ENCODE measurements at regions not wholly inside any gene's neighbourhood (a gene's known extent, or its start where the extent isn't known, plus 50 kb on each side); places are given as distances from the start of the nearest gene placed in this dataset.
A peak's percentile ranks its signal among the peaks of the same experiment; 100 is the strongest.

DNA sequence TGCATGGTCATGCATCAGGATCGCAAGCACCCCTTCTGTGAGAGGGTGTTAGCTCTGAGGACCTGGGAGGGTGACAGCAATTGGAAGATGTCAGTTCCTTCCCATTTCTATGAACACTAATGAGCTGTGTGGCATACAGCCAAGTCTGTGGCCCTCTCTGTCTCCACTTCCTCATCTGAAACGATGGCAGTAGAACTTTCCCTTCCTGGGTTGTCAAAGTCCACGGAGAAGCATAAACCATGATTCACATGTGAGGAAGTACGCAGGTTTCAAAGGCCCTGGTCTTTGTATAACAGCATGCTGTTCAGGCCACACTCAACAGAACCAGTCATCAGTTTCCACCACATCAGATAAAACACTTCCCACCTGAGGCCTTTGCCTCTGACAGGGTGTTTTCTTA is 167.4 kb upstream of the RAB6C start:
- Histone ChIP-seq H3K9me3 (ENCODE audit: control insufficient read depth in 2 of 2, insufficient read depth in 1 of 2, low read length in 1 of 2) (peaks cover 0 to 4% of the 10 kb centered on the region in 2 donors), H3K27ac (ENCODE audit: low read depth in 1 of 2, low read length in 1 of 2) (no peak overlapping the region)
- peak in 3 of 9 donors; percentile 13 to 45 (median 21) for DNase-seq (ENCODE audit: low read depth in 6 of 9, low spot score in 9 of 9)

GRCh38 chr2:129812654-129813053 is 166.8 kb upstream of the RAB6C start:
- DNase-seq (ENCODE audit: low read depth in 6 of 9, low spot score in 9 of 9), result no peak
- 85% methylated on average over 3 of the region's 3 CpGs for WGBS
- peaks cover 0 to 6% of the 10 kb centered on the region in 2 donors for H3K4me1 ChIP-seq (ENCODE audit: control insufficient read depth in 2 of 2, insufficient read depth in 2 of 2, low read length in 2 of 2)
- no peak overlapping the region for H3K4me3 ChIP-seq (ENCODE audit: low read length in 2 of 2)
- no peaks in the 10 kb centered on the region for H3K36me3 ChIP-seq (ENCODE audit: control insufficient read depth in 2 of 2, insufficient read depth in 2 of 2, low read length in 1 of 2)
- H3K27ac ChIP-seq (ENCODE audit: low read depth in 1 of 2, low read length in 1 of 2), result no peak overlapping the region
- H3K9me3 ChIP-seq (ENCODE audit: control insufficient read depth in 2 of 2, insufficient read depth in 1 of 2, low read length in 1 of 2), result peaks cover 0 to 4% of the 10 kb centered on the region in 2 donors
- H3K27me3 ChIP-seq (ENCODE audit: control insufficient read depth in 2 of 2, insufficient read depth in 1 of 2, low read length in 1 of 2), result no peaks in the 10 kb centered on the region

More for the DNA sequence above, 167.4 kb upstream of the RAB6C start:
- Histone ChIP-seq H3K27me3 (ENCODE audit: control insufficient read depth in 2 of 2, insufficient read depth in 1 of 2, low read length in 1 of 2) (no peaks in the 10 kb centered on the region), H3K4me1 (ENCODE audit: control insufficient read depth in 2 of 2, insufficient read depth in 2 of 2, low read length in 2 of 2) (peaks cover 0 to 6% of the 10 kb centered on the region in 2 donors), H3K36me3 (ENCODE audit: control insufficient read depth in 2 of 2, insufficient read depth in 2 of 2, low read length in 1 of 2) (no peaks in the 10 kb centered on the region), H3K4me3 (ENCODE audit: low read length in 2 of 2) (no peak overlapping the region)
- 13% methylated on average over 4 of the region's 4 CpGs for WGBS

DNA sequence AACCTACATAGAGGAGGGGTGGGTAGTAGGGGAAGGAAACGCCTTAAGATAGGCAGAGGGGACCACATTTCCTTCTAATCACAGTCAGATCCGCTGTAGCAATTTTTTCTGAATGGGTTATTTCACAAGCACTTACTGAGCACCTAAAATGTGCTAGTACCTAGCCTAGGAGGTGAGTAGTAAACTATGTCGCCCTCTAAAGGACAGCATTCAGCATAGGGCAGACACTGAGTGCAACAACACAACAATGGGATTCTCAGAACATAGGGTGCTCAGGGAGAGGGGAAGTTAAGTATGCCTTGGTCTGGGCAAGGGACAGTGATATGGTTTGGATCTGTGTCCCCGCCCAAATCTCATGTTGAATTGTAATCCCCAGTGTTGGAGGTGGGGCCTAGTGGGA is 166.1 kb upstream of the RAB6C start:
- no peak overlapping the region for H3K4me3 ChIP-seq (ENCODE audit: low read length in 2 of 2)
- peaks cover 0 to 4% of the 10 kb centered on the region in 2 donors for H3K9me3 ChIP-seq (ENCODE audit: control insufficient read depth in 2 of 2, insufficient read depth in 1 of 2, low read length in 1 of 2)
- H3K4me1 ChIP-seq (ENCODE audit: control insufficient read depth in 2 of 2, insufficient read depth in 2 of 2, low read length in 2 of 2), result peaks cover 0 to 6% of the 10 kb centered on the region in 2 donors
- peak in 2 of 9 donors; percentile 8 to 25 for DNase-seq (ENCODE audit: low read depth in 6 of 9, low spot score in 9 of 9)
- 71% methylated on average over 4 of the region's 4 CpGs for WGBS
- no peak overlapping the region for H3K27ac ChIP-seq (ENCODE audit: low read depth in 1 of 2, low read length in 1 of 2)
- H3K27me3 ChIP-seq (ENCODE audit: control insufficient read depth in 2 of 2, insufficient read depth in 1 of 2, low read length in 1 of 2), result no peaks in the 10 kb centered on the region
- H3K36me3 ChIP-seq (ENCODE audit: control insufficient read depth in 2 of 2, insufficient read depth in 2 of 2, low read length in 1 of 2), result no peaks in the 10 kb centered on the region

GRCh38 chr2:129816813-129817574 is 162.5 kb upstream of the RAB6C start:
- Histone ChIP-seq H3K4me1 (ENCODE audit: control insufficient read depth in 2 of 2, insufficient read depth in 2 of 2, low read length in 2 of 2) (peaks cover 0 to 6% of the 10 kb centered on the region in 2 donors), H3K27me3 (ENCODE audit: control insufficient read depth in 2 of 2, insufficient read depth in 1 of 2, low read length in 1 of 2) (no peaks in the 10 kb centered on the region), H3K27ac (ENCODE audit: low read depth in 1 of 2, low read length in 1 of 2) (no peak overlapping the region), H3K36me3 (ENCODE audit: control insufficient read depth in 2 of 2, insufficient read depth in 2 of 2, low read length in 1 of 2) (no peaks in the 10 kb centered on the region), H3K4me3 (ENCODE audit: low read length in 2 of 2) (no peak overlapping the region), H3K9me3 (ENCODE audit: control insufficient read depth in 2 of 2, insufficient read depth in 1 of 2, low read length in 1 of 2) (peaks cover 0 to 4% of the 10 kb centered on the region in 2 donors)
- no peak for DNase-seq (ENCODE audit: low read depth in 6 of 9, low spot score in 9 of 9)
- WGBS, result 96% methylated on average over 16 of the region's 16 CpGs

- DNase-seq (ENCODE audit: low read depth in 6 of 9, low spot score in 9 of 9), result no peak
- no peak overlapping the region for H3K27ac ChIP-seq (ENCODE audit: low read depth in 1 of 2, low read length in 1 of 2)
- peaks cover 0 to 4% of the 10 kb centered on the region in 2 donors for H3K9me3 ChIP-seq (ENCODE audit: control insufficient read depth in 2 of 2, insufficient read depth in 1 of 2, low read length in 1 of 2)
- H3K27me3 ChIP-seq (ENCODE audit: control insufficient read depth in 2 of 2, insufficient read depth in 1 of 2, low read length in 1 of 2), result no peaks in the 10 kb centered on the region
- 96% methylated on average over 7 of the region's 7 CpGs for WGBS
- H3K4me1 ChIP-seq (ENCODE audit: control insufficient read depth in 2 of 2, insufficient read depth in 2 of 2, low read length in 2 of 2), result no peaks in the 10 kb centered on the region
- H3K4me3 ChIP-seq (ENCODE audit: low read length in 2 of 2), result no peak overlapping the region
- H3K36me3 ChIP-seq (ENCODE audit: control insufficient read depth in 2 of 2, insufficient read depth in 2 of 2, low read length in 1 of 2), result no peaks in the 10 kb centered on the region
These were observed 159.6 kb upstream of the RAB6C start for GRCh38 chr2:129819855-129820254.

- Histone ChIP-seq H3K27me3 (ENCODE audit: control insufficient read depth in 2 of 2, insufficient read depth in 1 of 2, low read length in 1 of 2) (no peaks in the 10 kb centered on the region), H3K27ac (ENCODE audit: low read depth in 1 of 2, low read length in 1 of 2) (no peak overlapping the region), H3K36me3 (ENCODE audit: control insufficient read depth in 2 of 2, insufficient read depth in 2 of 2, low read length in 1 of 2) (no peaks in the 10 kb centered on the region), H3K4me3 (ENCODE audit: low read length in 2 of 2) (no peak overlapping the region), H3K9me3 (ENCODE audit: control insufficient read depth in 2 of 2, insufficient read depth in 1 of 2, low read length in 1 of 2) (no peaks in the 10 kb centered on the region), H3K4me1 (ENCODE audit: control insufficient read depth in 2 of 2, insufficient read depth in 2 of 2, low read length in 2 of 2) (no peaks in the 10 kb centered on the region)
- no peak for DNase-seq (ENCODE audit: low read depth in 6 of 9, low spot score in 9 of 9)
- WGBS, result 92% methylated on average over 6 of the region's 6 CpGs
These were observed 158.6 kb upstream of the RAB6C start for GRCh38 chr2:129820908-129821307.

GRCh38 chr2:129821445-129821844 is 158.0 kb upstream of the RAB6C start:
- H3K36me3 ChIP-seq (ENCODE audit: control insufficient read depth in 2 of 2, insufficient read depth in 2 of 2, low read length in 1 of 2), result no peaks in the 10 kb centered on the region

GRCh38 chr2:129823044-129823443 is 156.4 kb upstream of the RAB6C start:
- Histone ChIP-seq H3K27me3 (ENCODE audit: control insufficient read depth in 2 of 2, insufficient read depth in 1 of 2, low read length in 1 of 2) (no peaks in the 10 kb centered on the region), H3K4me3 (ENCODE audit: low read length in 2 of 2) (no peak overlapping the region), H3K36me3 (ENCODE audit: control insufficient read depth in 2 of 2, insufficient read depth in 2 of 2, low read length in 1 of 2) (no peaks in the 10 kb centered on the region), H3K4me1 (ENCODE audit: control insufficient read depth in 2 of 2, insufficient read depth in 2 of 2, low read length in 2 of 2) (peaks cover 0 to 6% of the 10 kb centered on the region in 2 donors), H3K27ac (ENCODE audit: low read depth in 1 of 2, low read length in 1 of 2) (no peak overlapping the region), H3K9me3 (ENCODE audit: control insufficient read depth in 2 of 2, insufficient read depth in 1 of 2, low read length in 1 of 2) (no peaks in the 10 kb centered on the region)
- DNase-seq (ENCODE audit: low read depth in 6 of 9, low spot score in 9 of 9), result no peak
- 96% methylated on average over 10 of the region's 10 CpGs for whole genome bisulfite sequencing

More at GRCh38 chr2:129821445-129821844, 158.0 kb upstream of the RAB6C start:
- no peak for DNase-seq (ENCODE audit: low read depth in 6 of 9, low spot score in 9 of 9)
- Histone ChIP-seq H3K27ac (ENCODE audit: low read depth in 1 of 2, low read length in 1 of 2) (no peak overlapping the region), H3K9me3 (ENCODE audit: control insufficient read depth in 2 of 2, insufficient read depth in 1 of 2, low read length in 1 of 2) (no peaks in the 10 kb centered on the region), H3K4me3 (ENCODE audit: low read length in 2 of 2) (no peak overlapping the region), H3K27me3 (ENCODE audit: control insufficient read depth in 2 of 2, insufficient read depth in 1 of 2, low read length in 1 of 2) (no peaks in the 10 kb centered on the region), H3K4me1 (ENCODE audit: control insufficient read depth in 2 of 2, insufficient read depth in 2 of 2, low read length in 2 of 2) (no peaks in the 10 kb centered on the region)
- 92% methylated on average over 4 of the region's 4 CpGs for WGBS

DNA sequence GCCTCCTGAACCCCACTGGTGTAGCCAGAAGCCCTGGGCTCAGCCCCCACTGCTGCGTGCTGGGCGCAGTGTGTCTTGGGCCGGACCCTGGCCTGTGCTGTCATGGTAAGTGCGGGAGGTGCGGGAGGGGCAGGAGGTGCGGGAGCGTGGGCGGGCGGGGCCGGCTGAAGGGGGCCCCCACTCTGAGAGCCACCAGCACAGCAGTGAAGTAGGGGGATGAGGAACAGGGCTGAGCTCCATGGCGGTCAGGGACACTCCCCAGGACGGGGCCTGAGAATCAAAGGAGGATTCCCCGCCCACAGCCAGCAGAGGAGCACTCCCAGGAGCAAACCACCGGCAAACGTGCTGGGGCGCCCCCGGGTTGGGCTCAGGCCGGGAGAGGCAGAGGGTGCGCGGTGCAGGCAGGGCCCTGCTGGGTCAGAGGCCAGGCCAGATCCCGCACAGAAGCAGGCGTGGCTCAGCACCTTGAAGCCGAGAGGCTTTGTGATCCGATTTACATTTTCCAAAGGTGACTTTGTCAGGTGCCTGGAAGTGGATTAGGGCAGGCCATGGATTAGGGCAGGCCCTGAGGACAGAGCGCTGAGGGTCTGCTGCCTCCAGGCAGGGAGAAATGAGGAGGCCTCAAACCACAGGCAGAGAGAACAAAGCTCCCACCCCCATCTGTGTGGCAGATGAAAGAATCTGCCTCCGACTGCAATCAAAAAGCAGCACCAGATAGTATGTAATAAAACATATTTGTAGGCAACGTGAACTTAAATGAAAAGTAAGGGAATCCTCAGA is 152.0 kb upstream of the RAB6C start:
- Histone ChIP-seq H3K9me3 (ENCODE audit: control insufficient read depth in 2 of 2, insufficient read depth in 1 of 2, low read length in 1 of 2) (no peaks in the 10 kb centered on the region), H3K27ac (ENCODE audit: low read depth in 1 of 2, low read length in 1 of 2) (no peak overlapping the region), H3K4me3 (ENCODE audit: low read length in 2 of 2) (no peak overlapping the region), H3K27me3 (ENCODE audit: control insufficient read depth in 2 of 2, insufficient read depth in 1 of 2, low read length in 1 of 2) (no peaks in the 10 kb centered on the region), H3K4me1 (ENCODE audit: control insufficient read depth in 2 of 2, insufficient read depth in 2 of 2, low read length in 2 of 2) (peaks cover 0 to 7% of the 10 kb centered on the region in 2 donors), H3K36me3 (ENCODE audit: control insufficient read depth in 2 of 2, insufficient read depth in 2 of 2, low read length in 1 of 2) (no peaks in the 10 kb centered on the region)
- peak in 2 of 9 donors; percentile 15 to 33 for DNase-seq (ENCODE audit: low read depth in 6 of 9, low spot score in 9 of 9)
- 87% methylated on average over 27 of the region's 27 CpGs for WGBS

Measured in thymus (tissue), 11 donors.